ENCODE measurements at regions not wholly inside any gene's neighbourhood (a gene's known extent, or its start where the extent isn't known, plus 50 kb on each side); places are given as distances from the start of the nearest gene placed in this dataset.

GRCh38 chr2:196336207-196336606, 164.8 kb upstream of the STK17B start:
- Histone ChIP-seq H3K4me2 (replicated peaks; ENCODE audit: low read depth, low read length, poor library complexity, severe bottlenecking) (no peak overlapping the region), H3K79me2 (ENCODE audit: control insufficient read depth, insufficient read depth, low read length) (no peaks in the 10 kb centered on the region), H2AFZ (ENCODE audit: insufficient read depth, low read depth, low read length, poor library complexity, severe bottlenecking) (peak overlapping the region; percentile 48), H4K20me1 (ENCODE audit: control insufficient read depth, insufficient read depth, low read length, poor library complexity, severe bottlenecking) (no peaks in the 10 kb centered on the region), H3K27ac (ENCODE audit: low read length in 2 of 2) (no peak overlapping the region), H3K4me3 (ENCODE audit: control extremely low read depth in 1 of 5, extremely low read depth in 1 of 5, insufficient read depth in 1 of 5, low read depth in 2 of 5, low read length in 4 of 5) (no peak overlapping the region), H3K9ac (ENCODE audit: low read length) (no peak overlapping the region), H3K9me3 (ENCODE audit: control extremely low read depth in 1 of 3, control insufficient read depth in 2 of 3, insufficient read depth in 1 of 3, low read length in 2 of 3) (no peaks in the 10 kb centered on the region), H3K4me1 (ENCODE audit: control insufficient read depth in 2 of 2, insufficient read depth in 2 of 2, low read length in 2 of 2) (peaks cover 10 to 11% of the 10 kb centered on the region in 2 donors), H3K36me3 (replicated peaks in 1 of 2; ENCODE audit: control extremely low read depth in 1 of 2, control insufficient read depth in 1 of 2, extremely low read depth in 1 of 2, insufficient read depth in 2 of 2, low read length in 1 of 2) (no peaks in the 10 kb centered on the region), H3K27me3 (replicated peaks in 1 of 4; ENCODE audit: control extremely low read depth in 1 of 4, control insufficient read depth in 3 of 4, insufficient read depth in 4 of 4, low read length in 3 of 4) (no peaks in the 10 kb centered on the region)
- ChIA-PET POLR2A (interaction anchor here (1.1 kb wide), 1 partner anchor 256 kb away, joined by 3 read pairs; no protein-coding TSS in a partner anchor), CTCF (interaction anchor here (1.1 to 9.2 kb wide), 16 partner anchors 9 to 931 kb away, joined by 3 to 199 read pairs (median 9); partner anchors contain the start of genes DNAH7 and STK17B)
- TF ChIP-seq EZH2 (IDR thresholded peaks at IDR 0.05; ENCODE audit: borderline replicate concordance, insufficient read depth, low read depth, low read length, poor library complexity, severe bottlenecking) (no peak), CTCF (IDR thresholded peaks at IDR 0.05) (no peak)
- H3K27me3 Mint-ChIP-seq: no peaks in the 10 kb centered on the region
- ATAC-seq (ENCODE audit: low read depth) (no peak), DNase-seq (no peak)
- intact Hi-C loops (cut with micrococcal nuclease): loop anchor here (2.0 to 5.0 kb wide), 3 partner anchors 39 to 674 kb away; partner anchors contain the start of gene DNAH7
- H3K4me3 Mint-ChIP-seq: no peak overlapping the region
- WGBS (ENCODE audit: insufficient coverage): 93% methylated on average over 2 of the region's 6 CpGs
- H3K27ac Mint-ChIP-seq: no peak overlapping the region
- H3K4me1 Mint-ChIP-seq: peaks cover 19% of the 10 kb centered on the region
- H3K9me3 Mint-ChIP-seq (ENCODE audit: insufficient read depth): no peaks in the 10 kb centered on the region

GRCh38 chr2:196336715-196337114, 165.3 kb upstream of the STK17B start:
- H3K4me2 ChIP-seq (replicated peaks; ENCODE audit: low read depth, low read length, poor library complexity, severe bottlenecking): peak overlapping the region; percentile 48
- no peaks in the 10 kb centered on the region for H3K36me3 ChIP-seq (replicated peaks in 1 of 2; ENCODE audit: control extremely low read depth in 1 of 2, control insufficient read depth in 1 of 2, extremely low read depth in 1 of 2, insufficient read depth in 2 of 2, low read length in 1 of 2)
- ChIA-PET POLR2A (interaction anchor here (1.0 to 1.1 kb wide), 2 partner anchors 166 to 256 kb away, joined by 3 to 5 read pairs; partner anchors contain the start of gene STK17B), CTCF (interaction anchor here (0.6 to 9.2 kb wide), 37 partner anchors 9 to 1018 kb away, joined by 3 to 199 read pairs (median 5); partner anchors contain the start of genes DNAH7 and STK17B)
- TF ChIP-seq EZH2 (IDR thresholded peaks at IDR 0.05; ENCODE audit: borderline replicate concordance, insufficient read depth, low read depth, low read length, poor library complexity, severe bottlenecking) (no peak), CTCF (IDR thresholded peaks at IDR 0.05) (no peak)
- no peak overlapping the region for H3K9ac ChIP-seq (ENCODE audit: low read length)
- peak overlapping the region; percentile 54 for H3K27ac Mint-ChIP-seq
- peak overlapping the region; percentile 48 for H2AFZ ChIP-seq (ENCODE audit: insufficient read depth, low read depth, low read length, poor library complexity, severe bottlenecking)
- H3K4me1 ChIP-seq (ENCODE audit: control insufficient read depth in 2 of 2, insufficient read depth in 2 of 2, low read length in 2 of 2): peaks cover 10 to 11% of the 10 kb centered on the region in 2 donors
- WGBS (ENCODE audit: insufficient coverage): no CpG with 5 or more reads among the region's 4 CpGs
- DNase-seq (peak; percentile 57), ATAC-seq (ENCODE audit: low read depth) (peak; percentile 36)
- no peaks in the 10 kb centered on the region for H3K27me3 Mint-ChIP-seq
- no peaks in the 10 kb centered on the region for H3K27me3 ChIP-seq (replicated peaks in 1 of 4; ENCODE audit: control extremely low read depth in 1 of 4, control insufficient read depth in 3 of 4, insufficient read depth in 4 of 4, low read length in 3 of 4)
- no peaks in the 10 kb centered on the region for H3K9me3 Mint-ChIP-seq (ENCODE audit: insufficient read depth)
- H3K9me3 ChIP-seq (ENCODE audit: control extremely low read depth in 1 of 3, control insufficient read depth in 2 of 3, insufficient read depth in 1 of 3, low read length in 2 of 3): no peaks in the 10 kb centered on the region
- peaks cover 19% of the 10 kb centered on the region for H3K4me1 Mint-ChIP-seq
- H3K4me3 ChIP-seq (ENCODE audit: control extremely low read depth in 1 of 5, extremely low read depth in 1 of 5, insufficient read depth in 1 of 5, low read depth in 2 of 5, low read length in 4 of 5): no peak overlapping the region
- no peak overlapping the region for H3K4me3 Mint-ChIP-seq
- H4K20me1 ChIP-seq (ENCODE audit: control insufficient read depth, insufficient read depth, low read length, poor library complexity, severe bottlenecking): no peaks in the 10 kb centered on the region
- peak overlapping the region in 1 of 2 donors; percentile 52 for H3K27ac ChIP-seq (ENCODE audit: low read length in 2 of 2)
- H3K79me2 ChIP-seq (ENCODE audit: control insufficient read depth, insufficient read depth, low read length): no peaks in the 10 kb centered on the region
- intact Hi-C loops (cut with micrococcal nuclease): loop anchor here (1.0 to 5.0 kb wide), 5 partner anchors 40 to 674 kb away; partner anchors contain the start of gene DNAH7
